Kasumi-1 (cell line): ENCODE measurements at regions not wholly inside any gene's neighbourhood (a gene's known extent, or its start where the extent isn't known, plus 50 kb on each side); places are given as distances from the start of the nearest gene placed in this dataset.
A peak's percentile ranks its signal among the peaks of the same experiment; 100 is the strongest.
"Not testable (repeated sequence)": the region's sequence is repeated elsewhere in the genome, so short reads cannot be mapped to it uniquely, and the experiment has no call there.

Source experiments
- DNase-seq, 2 experiments: peaks; one replicate each; lab custom pipeline; 2025; lab: John Stamatoyannopoulos, UW

DNA sequence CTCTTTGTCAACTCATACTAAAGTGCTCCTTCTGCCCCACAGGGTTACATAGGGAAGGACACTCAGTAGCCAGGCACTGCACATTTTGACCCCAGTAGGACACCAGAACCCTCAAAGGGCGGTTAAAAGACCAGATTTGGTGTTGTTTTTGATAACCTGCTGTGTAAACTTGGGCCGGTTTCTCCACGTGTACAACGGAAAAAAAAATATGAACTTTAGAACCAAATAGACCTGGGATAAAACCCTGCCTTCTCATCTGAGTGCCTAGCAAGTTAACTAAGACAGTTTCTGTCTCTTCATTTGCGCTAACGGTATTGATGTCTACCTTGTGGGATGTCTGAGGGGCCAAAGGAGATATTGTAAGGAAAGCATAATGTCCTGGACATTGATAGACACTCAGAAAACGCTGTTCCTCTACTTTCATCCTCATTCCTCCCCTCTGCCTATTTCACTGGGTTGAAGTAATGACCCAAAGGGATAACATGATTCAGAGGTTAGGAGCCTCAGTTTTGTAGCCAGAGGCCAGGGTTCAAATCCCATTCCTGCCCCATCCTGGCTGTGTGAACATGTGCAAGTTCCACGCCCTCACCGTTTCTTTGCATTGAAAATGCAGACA is 155.9 kb upstream of the LPP start:
- no peak for DNase-seq

DNA sequence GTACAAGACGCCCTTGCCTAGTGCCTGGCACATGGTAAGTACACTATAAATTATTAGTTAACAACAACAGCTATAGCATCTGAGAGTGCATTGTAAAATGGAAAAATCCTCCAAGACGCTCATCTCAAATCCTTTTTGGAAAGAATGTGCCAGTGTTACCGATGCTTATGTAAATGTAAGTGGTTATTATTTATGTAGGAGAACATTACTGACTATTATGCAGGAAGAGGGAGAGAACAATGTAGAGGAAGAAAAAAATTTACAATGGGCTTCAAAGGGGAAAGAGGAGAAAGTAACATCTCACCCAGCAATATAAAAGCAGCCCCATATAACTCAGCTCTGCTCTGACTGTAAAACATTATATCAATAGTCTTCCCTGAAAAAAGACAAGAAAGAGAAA is 155.3 kb upstream of the LPP start:
- no peak for DNase-seq

DNA sequence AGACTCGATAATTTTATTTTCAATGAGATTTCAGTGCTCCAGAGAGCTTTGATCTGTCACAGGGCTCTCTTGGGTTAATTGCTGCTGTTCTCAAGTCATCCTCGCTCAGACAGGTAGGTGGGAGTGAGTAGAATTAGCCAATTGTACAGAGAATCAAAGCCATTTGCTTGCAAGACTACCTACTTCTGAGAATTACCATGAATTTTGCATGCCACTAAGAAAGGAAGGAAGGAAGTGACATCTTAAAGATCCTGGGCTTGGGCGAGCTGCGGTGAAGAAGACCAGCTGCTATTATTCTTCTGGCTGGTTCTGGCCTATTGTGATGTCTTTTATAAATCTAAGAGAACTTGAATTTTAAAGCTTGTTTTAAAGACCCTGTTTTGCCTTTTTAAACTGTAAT is 154.1 kb upstream of the LPP start:
- DNase-seq = peak; percentile 58 to 64

DNA sequence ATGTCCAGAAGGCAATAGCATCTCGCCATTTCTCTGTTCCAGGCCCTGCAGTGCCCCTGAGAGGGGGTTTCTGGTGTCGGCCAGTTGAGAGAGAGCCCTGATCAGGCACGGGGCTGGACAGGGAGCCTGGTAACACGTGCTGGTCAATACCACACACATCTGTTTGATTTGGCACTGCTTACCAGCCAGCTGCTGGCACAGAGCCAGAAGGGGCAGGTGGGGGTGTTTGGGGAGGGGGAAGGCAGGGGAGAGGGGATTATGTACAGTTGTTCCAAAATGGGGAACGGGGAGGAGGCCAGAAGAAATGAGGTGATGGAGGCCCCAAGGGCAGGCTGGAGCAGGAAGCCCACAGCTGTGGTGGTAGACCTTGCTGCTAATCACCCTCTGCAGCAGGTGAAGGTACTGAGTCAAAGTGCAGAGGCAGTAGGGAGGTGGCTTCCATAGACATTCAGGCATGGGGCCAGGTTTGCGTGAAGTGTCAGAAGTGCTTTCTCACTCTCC is 153.5 kb upstream of the LPP start:
- DNase-seq = no peak

DNA sequence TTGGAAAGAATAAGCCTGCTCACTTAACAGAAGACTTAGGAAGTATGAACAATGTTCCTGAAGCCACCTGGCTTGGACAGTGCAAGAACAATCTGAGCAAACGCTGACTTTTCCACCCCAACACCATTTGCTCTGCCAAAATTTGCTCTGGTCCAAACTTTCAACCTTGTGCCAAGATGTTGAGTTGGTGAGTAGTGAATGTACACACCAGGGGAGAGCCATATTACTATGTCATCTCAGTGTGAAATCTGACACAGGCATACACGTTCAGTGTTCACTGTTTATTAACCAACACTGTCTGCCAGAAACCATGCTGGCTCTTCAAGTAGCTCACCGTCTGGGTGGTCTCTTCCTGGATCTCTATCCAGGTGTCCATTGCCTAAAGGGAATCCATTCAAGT is 152.9 kb upstream of the LPP start:
- DNase-seq = no peak

DNA sequence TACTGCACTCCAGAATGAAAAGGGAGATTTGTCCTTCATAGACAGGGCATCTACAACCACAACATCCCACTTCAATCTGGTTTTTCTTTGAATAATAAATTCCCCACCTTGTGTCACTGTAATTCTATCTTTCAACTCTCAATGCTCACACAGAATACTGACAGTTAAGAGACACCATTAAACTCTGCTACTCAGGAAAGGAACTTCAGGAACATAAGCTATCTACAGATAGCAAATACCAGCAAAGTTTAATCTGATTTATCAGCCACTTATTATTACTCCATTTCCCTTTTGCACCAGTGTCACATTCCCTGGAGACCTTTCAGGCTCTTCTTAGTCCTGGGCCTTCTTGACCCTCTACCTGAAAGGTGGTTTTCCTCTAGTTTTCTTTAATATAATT is 152.0 kb upstream of the LPP start:
- DNase-seq = no peak

DNA sequence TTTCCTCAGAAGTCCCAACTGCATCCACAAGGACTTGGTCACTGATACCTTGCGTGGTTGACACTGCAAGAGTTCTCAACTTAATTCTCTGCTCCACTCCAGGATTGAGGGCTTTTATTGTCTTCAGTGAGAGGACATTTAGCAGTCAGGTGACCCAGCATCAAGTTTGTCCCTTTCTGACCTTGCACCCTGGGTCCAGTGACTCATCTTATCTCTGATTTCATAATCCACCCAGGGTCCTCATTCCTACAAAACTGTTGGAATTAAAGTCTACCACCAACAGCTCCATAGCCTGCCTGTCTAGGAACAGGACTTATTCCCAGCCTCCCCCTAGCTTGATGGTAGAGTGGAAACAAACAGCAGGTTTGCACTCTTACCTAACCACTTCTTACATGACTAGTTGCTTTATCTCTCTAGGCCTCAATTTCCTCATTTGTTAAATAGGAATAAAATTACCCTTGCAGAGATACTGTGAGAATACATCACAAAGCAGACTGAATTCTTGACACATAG is 151.3 kb upstream of the LPP start:
- no peak for DNase-seq

DNA sequence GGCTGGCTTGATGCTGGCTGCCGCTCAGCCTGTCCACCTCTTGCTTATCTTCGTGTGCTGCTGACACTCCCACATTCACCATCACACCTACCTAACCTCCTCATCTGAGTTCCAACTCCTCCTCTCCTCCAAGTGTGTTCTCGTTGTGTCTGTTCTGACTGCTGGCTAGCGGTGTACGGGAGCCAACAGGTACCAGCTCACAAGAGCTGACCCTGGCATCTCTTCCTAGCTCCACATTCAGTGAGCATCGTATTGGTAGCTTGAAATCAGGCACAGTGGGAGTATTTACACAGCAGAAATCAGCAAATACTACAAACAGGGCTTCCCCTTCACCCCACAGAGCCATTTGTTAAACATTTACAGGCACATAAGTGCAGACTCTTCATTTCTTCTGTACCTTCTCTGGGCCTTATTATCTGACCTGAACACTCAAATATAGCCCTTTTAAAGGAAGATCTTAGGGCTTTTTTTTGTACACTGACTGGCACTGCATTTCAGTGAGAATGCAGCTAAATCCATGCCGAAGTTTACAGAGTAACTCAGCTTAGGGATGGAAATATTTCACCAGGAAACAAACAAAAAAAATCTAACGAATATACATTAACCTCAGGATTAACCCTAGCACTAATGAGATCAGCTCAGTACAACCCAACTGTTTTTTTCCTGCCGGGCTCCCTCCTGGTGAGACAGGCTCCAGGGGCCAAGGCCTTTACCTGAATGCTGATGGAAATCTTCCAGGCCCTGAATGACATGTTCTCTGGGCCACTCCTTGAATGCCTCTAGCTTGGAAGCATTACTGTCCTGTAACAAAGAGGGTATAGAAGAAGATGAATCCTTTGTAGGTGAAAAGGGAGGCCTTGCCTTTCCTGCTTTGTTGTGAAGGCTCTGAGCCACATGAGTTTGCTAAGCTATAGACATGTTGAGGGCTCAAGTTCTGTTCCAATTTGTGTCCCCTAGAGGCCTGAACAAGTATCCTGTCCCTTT is 150.5 kb upstream of the LPP start:
- no peak for DNase-seq

DNA sequence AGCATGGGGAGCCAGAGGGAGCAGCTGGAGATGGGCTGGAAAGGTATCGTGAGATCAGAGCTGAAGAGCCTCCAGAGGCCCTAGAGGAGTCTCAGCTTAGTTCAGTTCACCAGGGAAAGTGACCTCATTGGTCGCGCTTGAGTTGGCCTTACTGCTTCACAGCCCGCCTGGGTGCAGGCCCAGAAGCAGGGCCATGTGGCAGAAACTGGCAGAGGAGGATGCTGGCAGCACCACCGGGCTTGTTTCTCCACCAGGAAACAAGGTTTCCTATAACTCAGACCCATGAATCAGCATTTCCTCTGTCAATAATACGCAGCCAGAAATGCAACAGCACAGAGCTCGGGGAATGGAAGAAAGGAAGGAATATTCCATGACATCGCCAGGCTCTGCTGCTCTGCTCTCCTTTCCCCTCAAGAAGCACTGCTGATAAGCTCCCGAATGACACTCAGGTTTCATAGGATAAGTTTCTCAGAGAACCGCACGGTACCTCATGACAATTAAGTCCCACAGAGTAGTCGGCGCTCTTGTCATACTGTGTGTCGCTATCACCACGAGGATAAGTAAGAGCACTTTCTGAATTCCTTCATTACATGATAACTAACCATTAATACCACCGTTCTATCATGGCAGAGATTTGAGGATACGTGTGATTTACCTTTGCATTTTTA is 147.1 kb upstream of the LPP start:
- DNase-seq = no peak

DNA sequence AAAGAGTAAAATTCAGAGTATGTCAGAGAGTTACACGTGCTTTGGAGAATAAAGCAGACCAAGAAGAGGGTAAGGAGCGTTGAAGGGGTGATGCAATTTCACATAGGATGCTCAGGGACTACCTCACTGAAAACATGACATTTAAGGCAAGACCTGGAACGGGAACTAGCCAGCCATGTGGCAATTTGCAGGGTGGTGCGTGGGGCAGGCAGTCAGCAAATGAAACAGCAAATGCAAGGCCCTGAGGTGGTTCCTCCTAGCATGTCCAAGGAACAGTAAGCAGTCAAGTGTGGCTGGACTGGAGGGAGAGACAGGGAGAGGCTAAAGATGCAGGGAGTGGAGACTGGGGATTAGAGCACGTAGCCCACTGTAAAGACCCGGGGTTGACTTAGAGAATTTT is 146.1 kb upstream of the LPP start:
- DNase-seq = no peak

DNA sequence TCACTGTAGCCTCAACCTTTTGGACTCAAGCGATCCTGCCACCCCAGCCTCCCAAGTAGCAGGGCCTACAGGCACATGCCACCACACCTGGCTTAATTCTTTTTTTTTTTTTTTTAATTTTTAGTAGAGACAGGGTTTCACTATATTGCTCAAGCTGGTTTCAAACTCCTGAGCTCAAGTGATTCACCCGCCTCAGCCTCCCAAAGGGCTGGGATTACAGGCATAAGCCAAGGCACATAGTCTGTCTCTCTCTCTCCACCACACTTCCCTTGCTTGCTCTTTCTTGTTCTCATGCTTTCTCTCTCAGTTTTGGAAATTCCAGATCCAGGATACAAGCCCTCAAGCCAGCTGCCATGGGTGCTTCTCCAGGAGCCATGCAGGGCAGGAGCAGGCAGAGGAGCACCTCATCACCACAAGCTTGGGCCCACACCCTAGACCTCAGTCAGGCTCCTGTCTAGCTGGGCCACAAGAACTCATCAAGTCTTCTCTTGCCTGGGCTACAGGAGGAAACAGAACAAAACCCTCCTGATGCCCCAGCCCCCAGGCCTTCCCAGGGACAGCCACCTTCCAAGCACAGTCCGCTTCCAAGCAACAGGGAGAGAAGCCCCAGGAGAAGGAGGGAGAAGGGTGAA is 145.3 kb upstream of the LPP start:
- DNase-seq = no peak

DNA sequence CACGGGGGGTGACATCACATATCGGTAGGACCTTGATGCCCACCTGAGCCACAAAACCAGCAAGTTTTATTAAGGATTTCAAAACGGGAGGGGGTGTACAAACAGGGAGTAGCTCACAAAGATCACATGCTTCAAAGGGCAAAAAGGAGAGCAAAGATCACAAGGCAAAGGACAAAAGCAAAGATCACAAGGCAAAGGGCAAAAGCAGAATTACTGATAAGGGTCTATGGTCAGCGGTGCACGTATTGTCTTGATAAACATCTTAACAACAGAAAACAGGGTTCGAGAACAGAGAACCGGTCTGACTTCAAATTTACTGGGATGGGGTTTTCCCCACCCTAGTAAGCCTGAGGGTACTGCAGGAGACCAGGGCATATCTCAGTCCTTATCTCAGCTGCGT is 143.5 kb upstream of the LPP start:
- no peak for DNase-seq

DNA sequence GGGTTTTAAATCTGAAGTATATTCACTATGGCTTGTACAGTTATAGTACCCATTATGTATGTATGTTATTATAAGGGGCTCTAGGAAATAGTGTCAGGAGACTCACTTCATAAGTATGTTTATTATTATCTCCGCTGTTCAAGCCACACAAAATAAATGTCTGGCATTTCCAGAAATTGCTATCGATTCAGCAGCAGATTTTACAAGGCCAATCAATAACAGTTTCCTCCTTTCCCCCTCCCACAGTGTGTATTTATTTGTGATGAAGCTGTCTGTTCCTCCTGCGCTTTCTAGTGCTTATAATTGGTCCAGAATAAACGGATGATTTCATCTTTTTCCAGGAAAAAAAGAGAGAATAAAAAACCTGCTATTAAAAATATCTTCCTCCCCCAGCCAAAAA is 134.2 kb upstream of the LPP start:
- no peak for DNase-seq

DNA sequence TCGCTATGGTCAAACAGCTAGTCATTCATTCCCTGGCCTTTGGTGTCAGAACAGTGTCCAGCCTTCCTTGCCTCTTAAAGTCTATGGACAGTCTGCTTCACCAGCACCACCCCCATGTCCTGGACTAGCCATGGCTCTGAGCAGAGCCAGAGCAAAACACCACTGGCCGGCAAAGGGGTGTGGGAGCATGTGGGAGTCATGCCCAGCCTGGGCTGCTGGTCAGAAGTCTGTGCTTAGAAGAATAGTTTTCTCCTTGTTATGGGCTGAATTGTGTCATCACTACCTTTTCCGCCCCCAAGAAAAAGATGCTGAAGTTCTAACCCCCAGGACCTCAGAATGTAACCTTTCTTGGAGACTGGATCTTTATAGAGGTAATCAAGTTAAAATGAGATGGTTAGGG is 132.9 kb upstream of the LPP start:
- no peak for DNase-seq

DNA sequence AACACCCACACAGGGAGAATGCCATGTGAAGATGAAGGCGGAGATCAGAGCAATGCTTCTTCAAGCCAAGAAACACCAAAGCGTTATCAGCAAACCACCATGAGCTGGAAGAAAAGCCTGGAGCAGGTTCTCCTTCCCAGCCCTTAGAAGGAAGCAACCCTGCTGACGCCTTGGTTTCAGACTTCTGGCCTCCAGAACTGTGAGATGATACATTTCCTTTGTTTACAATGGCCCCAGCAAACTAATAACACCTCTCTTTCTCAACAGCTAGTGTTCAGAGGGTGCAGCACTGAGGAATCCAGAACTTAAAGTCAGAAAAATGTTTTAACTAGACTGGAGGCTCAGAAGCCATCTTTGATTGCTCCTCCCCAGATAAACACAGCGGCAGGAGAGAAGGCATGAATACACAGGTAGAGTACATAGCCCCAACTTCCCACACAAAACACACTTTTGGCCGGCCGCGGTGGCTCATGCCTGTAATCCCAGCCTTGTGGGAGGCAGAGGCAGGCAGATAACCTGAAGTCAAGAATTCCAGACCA is 132.4 kb upstream of the LPP start:
- no peak for DNase-seq

DNA sequence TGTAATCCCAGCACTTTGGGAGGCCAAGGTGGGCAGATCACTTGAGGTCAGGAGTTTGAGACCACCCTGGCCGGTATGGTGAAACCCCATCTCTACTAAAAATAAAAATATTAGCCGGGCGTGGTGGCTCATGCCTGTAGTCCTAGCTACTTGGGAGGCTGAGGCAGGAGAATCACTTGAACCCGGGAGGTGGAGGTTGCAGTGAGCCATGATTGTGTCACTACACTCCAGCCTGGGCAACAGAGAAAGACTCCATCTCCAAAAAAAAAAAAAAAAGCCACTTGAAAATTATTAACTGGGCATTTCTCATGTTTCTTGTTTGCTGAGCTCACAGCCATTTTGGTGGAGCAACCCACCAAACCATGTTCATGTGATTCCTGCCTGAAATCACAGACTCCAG is 131.1 kb upstream of the LPP start:
- DNase-seq = not testable (repeated sequence)

DNA sequence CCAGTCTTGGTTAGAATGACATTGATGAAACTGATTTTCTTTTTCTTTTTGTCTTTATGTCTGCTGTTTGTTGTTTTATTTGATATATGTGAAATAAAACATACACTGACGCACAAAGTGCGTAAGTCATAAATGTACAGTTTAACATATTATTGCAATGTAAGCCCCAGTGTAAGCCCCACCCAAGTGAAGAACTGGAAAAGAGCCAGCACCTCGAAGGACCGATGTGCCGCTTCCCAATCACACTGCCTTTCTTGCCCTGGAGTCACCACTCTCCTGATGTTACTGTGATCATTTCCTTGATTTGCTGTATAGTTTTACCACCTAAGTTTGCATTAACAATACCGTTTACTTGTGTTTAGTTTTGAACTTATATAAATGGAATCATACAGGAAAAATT is 128.4 kb upstream of the LPP start:
- DNase-seq = no peak

DNA sequence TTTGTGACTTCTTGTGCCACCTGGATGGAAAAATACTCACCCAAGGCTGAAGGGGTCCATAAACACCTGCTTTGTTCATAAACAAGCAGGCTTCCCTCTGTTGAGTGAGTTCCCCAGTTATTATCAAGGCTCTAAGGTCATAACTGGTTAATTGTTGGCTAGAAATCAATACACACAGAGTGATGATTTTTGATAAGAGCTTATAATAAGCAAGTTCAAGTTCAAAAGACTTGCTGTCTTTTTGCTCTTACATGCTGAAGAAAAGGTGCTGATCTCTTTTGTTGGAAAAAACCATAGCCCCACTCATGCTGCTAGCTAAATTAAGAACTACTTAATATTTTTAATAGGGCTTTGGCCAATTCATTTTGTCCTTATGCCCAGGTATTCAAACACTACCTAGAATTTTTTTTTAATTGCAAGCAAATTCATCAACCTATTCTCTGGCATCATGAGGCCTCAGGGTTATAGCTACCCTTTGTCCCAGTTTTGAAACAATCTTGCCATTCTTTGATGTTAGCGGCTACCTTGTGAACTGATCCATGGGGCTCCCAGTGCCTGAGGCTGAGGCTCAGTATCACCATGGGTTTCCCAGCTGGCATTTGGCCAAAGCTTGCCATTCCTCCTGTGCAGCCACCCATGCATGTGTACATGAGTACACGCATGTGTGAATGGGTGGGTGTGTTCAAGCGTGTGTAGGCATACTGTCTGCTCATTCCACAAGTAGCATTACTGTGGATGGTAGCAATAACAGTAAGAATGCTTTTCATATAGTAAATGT is 127.6 kb upstream of the LPP start:
- no peak for DNase-seq

DNA sequence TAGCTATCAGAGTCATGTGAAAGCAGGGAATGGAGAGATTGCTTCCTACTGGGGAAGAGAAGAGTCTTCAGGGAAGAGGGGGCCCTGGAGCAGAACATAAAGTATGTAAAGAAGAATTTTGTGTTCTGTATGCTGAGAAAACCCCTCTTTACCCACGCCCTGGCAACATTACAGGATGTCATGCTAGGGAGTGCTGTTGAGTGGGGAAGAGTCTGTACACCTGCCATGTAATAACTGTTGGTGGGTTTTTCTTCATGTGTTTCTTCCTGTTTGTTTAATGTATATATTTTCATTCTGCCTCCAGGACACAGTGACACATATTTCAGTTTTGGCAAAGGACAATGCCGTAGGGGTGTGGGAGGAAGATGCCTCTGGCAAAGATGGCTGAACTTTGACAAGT is 122.8 kb upstream of the LPP start:
- DNase-seq = no peak

DNA sequence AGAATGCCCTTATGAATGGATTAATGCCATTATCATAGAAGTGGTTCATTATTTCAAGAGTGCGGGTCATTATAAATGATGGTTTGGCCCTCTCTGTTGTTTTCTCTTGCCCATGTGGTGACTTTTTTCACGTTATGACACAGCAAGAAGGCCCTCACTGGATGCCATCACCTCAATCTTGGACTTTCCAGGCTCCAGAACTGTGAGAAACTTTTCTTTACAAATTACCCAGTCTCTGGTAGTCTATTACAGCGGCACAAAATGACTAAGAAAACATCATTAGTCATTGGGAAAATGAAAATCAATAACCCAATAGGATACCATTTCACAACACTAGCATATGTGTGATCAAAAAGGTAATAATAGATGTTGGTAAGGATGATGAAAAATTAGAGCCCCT is 119.0 kb upstream of the LPP start:
- no peak for DNase-seq
